Adrenal gland (tissue), 5 donors: ENCODE measurements at regions not wholly inside any gene's neighbourhood (a gene's known extent, or its start where the extent isn't known, plus 50 kb on each side); places are given as distances from the start of the nearest gene placed in this dataset.

Source experiments
- CTCF ChIP-seq, 6 experiments: fragments of 450-650 bp in 4 of 6; fragments of 200-600 bp in 2 of 6; sonication (generic) in 1 of 6; IDR thresholded peaks; 1 replicate in 5 of 6; 2 replicates in 1 of 6; pipeline versions ENCODE4 v1.5.1 to v1.8.0; 2016 to 2021; ENCODE audit warnings: antibody characterized with exemption in 6 of 6, mild to moderate bottlenecking in 2 of 6, moderate library complexity in 1 of 6
- POLR2A ChIP-seq, 2 donors: fragments of 450-650 bp; IDR thresholded peaks; one replicate each; pipeline ENCODE4 v1.6.1; 2017; ENCODE audit warnings: antibody characterized with exemption in 2 of 2, mild to moderate bottlenecking in 2 of 2, moderate library complexity in 1 of 2
- donor health status: DM: no; HTN: no; CAD: no.

GRCh38 chr2:139394801-139395200 is 614.6 kb upstream of the NXPH2 start:
- TF ChIP-seq CTCF (IDR thresholded peaks at IDR 0.05) (no peak), POLR2A (IDR thresholded peaks at IDR 0.05) (no peak)
